OCI-LY3 (cell line): ENCODE measurements at regions not wholly inside any gene's neighbourhood (a gene's known extent, or its start where the extent isn't known, plus 50 kb on each side); places are given as distances from the start of the nearest gene placed in this dataset.

Experiments used
- H2AFZ ChIP-seq: fragments of 200-600, 300-600 bp; shearing (Covaris generic); 2 replicates; pipeline ENCODE4 v1.6.0; 2014; ENCODE audit warnings: antibody characterized with exemption, low read depth, low read length
- H3K27ac ChIP-seq: fragments of 200-600, 300-600 bp; sonication (generic); 2 replicates; pipeline ENCODE4 v1.5.1; 2014; ENCODE audit warnings: mild to moderate bottlenecking, low read length, moderate library complexity, mixed read lengths
- H3K27me3 ChIP-seq: fragments of 200-600, 300-600 bp; sonication (generic); 2 replicates; pipeline ENCODE4 v1.6.1; 2014; ENCODE audit warnings: low read depth, low read length, mixed read lengths
- H3K36me3 ChIP-seq: fragments of 200-600, 300-600 bp; sonication (generic); replicated peaks from 2 replicates; pipeline ENCODE3; 2014; ENCODE audit warnings: low read depth, low read length, mixed read lengths
- H3K4me1 ChIP-seq: fragments of 300-600, 200-600 bp; sonication (generic); 2 replicates; pipeline ENCODE4 v1.6.1; 2014; ENCODE audit warnings: low read length, mixed read lengths
- H3K4me2 ChIP-seq: fragments of 200-600, 300-600 bp; sonication (generic); 2 replicates; pipeline ENCODE4 v1.6.1; 2014; ENCODE audit warnings: low read length, mixed read lengths
- H3K4me3 ChIP-seq: fragments of 300-600, 200-600 bp; sonication (generic); 2 replicates; pipeline ENCODE4 v1.5.1; 2014; ENCODE audit warnings: antibody characterized with exemption, mild to moderate bottlenecking, low read length, moderate library complexity
- H3K79me2 ChIP-seq: fragments of 300-600, 200-600 bp; shearing (Covaris generic); 2 replicates; pipeline ENCODE4 v1.6.1; 2014; ENCODE audit warnings: mild to moderate bottlenecking, low read length, mixed read lengths
- H3K9ac ChIP-seq: fragments of 300-600, 200-600 bp; shearing (Covaris generic); 2 replicates; pipeline ENCODE4 v1.6.0; 2014; ENCODE audit warnings: mild to moderate bottlenecking, low read length, moderate library complexity
- H3K9me3 ChIP-seq: fragments of 200-600, 300-600 bp; shearing (Covaris generic); 2 replicates; pipeline ENCODE4 v1.6.1; 2014; ENCODE audit warnings: low read length, mixed read lengths; ENCODE audit not compliant: insufficient read depth
- H4K20me1 ChIP-seq: fragments of 200-600, 300-600 bp; sonication (generic); 2 replicates; pipeline ENCODE4 v1.6.1; 2016; ENCODE audit warnings: low read length, mixed read lengths; ENCODE audit not compliant: insufficient read depth
- CTCF ChIP-seq: fragments of 200-600, 300-600 bp; sonication (generic); IDR thresholded peaks from 2 replicates; pipeline ENCODE4 v1.5.1; 2014; ENCODE audit warnings: antibody characterized with exemption, low read length, low read depth
- EZH2phosphoT487 ChIP-seq: fragments of 200-600 bp; shearing (Covaris generic); IDR thresholded peaks from 2 replicates; pipeline ENCODE4 v1.6.1; 2018; ENCODE audit warnings: antibody characterized with exemption, mixed run types, low read depth

GRCh38 chr9:118414676-118415075, 710.5 kb downstream of the TLR4 start:
- no peak for TF ChIP-seq CTCF
- TF ChIP-seq EZH2phosphoT487 = no peak
- H3K27me3 ChIP-seq = no peaks in the 10 kb centered on the region
- H3K79me2 ChIP-seq = no peaks in the 10 kb centered on the region
- H3K36me3 ChIP-seq = no peaks in the 10 kb centered on the region
- H3K4me3 ChIP-seq = no peak overlapping the region
- no peaks in the 10 kb centered on the region for H4K20me1 ChIP-seq
- no peak overlapping the region for H3K27ac ChIP-seq
- no peaks in the 10 kb centered on the region for H3K4me1 ChIP-seq
- H3K9ac ChIP-seq = no peak overlapping the region
- H3K9me3 ChIP-seq = no peaks in the 10 kb centered on the region
- H3K4me2 ChIP-seq = no peak overlapping the region
- H2AFZ ChIP-seq = no peak overlapping the region

- TF ChIP-seq EZH2phosphoT487 (no peak), CTCF (no peak)
- Histone ChIP-seq H3K27ac (no peak overlapping the region), H3K79me2 (no peaks in the 10 kb centered on the region), H4K20me1 (no peaks in the 10 kb centered on the region), H3K27me3 (no peaks in the 10 kb centered on the region), H2AFZ (no peak overlapping the region), H3K4me1 (no peaks in the 10 kb centered on the region), H3K9ac (no peak overlapping the region), H3K4me2 (no peak overlapping the region), H3K36me3 (no peaks in the 10 kb centered on the region), H3K4me3 (no peak overlapping the region), H3K9me3 (no peaks in the 10 kb centered on the region)
These were observed 714.8 kb downstream of the TLR4 start for GRCh38 chr9:118418887-118419565.

GRCh38 chr9:118419676-118420075, 715.5 kb downstream of the TLR4 start:
- TF ChIP-seq CTCF (no peak), EZH2phosphoT487 (no peak)
- no peak overlapping the region for H3K4me3 ChIP-seq

GRCh38 chr9:118422508-118422907, 718.3 kb downstream of the TLR4 start:
- Histone ChIP-seq H3K9me3 (no peaks in the 10 kb centered on the region), H3K36me3 (no peaks in the 10 kb centered on the region), H3K27ac (no peak overlapping the region), H4K20me1 (no peaks in the 10 kb centered on the region), H2AFZ (no peak overlapping the region), H3K4me1 (no peaks in the 10 kb centered on the region), H3K4me3 (no peak overlapping the region), H3K9ac (no peak overlapping the region), H3K27me3 (no peaks in the 10 kb centered on the region), H3K4me2 (no peak overlapping the region), H3K79me2 (no peaks in the 10 kb centered on the region)
- TF ChIP-seq EZH2phosphoT487 = no peak
- no peak for TF ChIP-seq CTCF

More at GRCh38 chr9:118419676-118420075, 715.5 kb downstream of the TLR4 start:
- H3K4me1 ChIP-seq = no peaks in the 10 kb centered on the region
- no peak overlapping the region for H3K27ac ChIP-seq
- no peak overlapping the region for H2AFZ ChIP-seq
- H3K79me2 ChIP-seq = no peaks in the 10 kb centered on the region
- H3K4me2 ChIP-seq = no peak overlapping the region
- no peaks in the 10 kb centered on the region for H4K20me1 ChIP-seq
- H3K9ac ChIP-seq = no peak overlapping the region
- H3K9me3 ChIP-seq = no peaks in the 10 kb centered on the region
- no peaks in the 10 kb centered on the region for H3K27me3 ChIP-seq
- no peaks in the 10 kb centered on the region for H3K36me3 ChIP-seq
